NCI-H2227 treated with DMSO at 0.1 percent for 48 hours (cell line): ENCODE measurements at regions not wholly inside any gene's neighbourhood (a gene's known extent, or its start where the extent isn't known, plus 50 kb on each side); places are given as distances from the start of the nearest gene placed in this dataset.

Experiments used
- DNase-seq: peaks from one replicate; lab custom pipeline; 2025; lab: John Stamatoyannopoulos, UW

DNA sequence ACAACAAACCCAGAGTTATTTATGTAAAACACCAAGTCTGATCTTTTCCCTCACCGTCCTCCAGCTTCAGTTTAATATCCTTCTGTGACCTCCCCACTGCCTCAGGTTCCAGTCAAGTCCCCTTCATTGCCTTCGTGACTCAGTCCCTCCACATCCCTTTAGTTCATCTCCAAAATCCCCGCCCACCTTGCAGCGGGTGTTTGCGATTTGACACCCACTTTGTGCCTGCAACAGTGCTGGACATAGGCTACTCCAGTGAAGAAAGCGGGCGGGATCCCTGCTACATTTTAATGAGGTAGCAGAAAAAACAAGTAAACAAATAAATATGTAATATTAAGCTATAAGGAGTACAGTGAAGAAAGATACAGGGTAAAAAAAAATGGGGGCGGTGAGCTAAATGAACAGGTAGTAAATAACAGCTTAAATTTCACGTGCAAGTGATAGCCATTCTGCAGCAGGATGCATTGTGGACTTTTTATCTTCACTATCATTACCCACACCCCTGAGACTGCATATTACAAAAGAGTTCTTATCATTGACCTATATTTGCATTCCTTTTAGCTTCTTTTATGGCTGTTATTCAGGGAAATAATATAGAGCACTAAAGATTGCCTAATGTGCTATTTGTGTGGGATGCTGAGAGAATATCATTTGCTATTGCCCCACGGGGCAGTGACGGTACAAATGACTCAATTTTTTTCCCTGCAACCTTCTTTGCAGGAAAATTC is 222.8 kb upstream of the NUDT4 start:
- DNase-seq: no peak

DNA sequence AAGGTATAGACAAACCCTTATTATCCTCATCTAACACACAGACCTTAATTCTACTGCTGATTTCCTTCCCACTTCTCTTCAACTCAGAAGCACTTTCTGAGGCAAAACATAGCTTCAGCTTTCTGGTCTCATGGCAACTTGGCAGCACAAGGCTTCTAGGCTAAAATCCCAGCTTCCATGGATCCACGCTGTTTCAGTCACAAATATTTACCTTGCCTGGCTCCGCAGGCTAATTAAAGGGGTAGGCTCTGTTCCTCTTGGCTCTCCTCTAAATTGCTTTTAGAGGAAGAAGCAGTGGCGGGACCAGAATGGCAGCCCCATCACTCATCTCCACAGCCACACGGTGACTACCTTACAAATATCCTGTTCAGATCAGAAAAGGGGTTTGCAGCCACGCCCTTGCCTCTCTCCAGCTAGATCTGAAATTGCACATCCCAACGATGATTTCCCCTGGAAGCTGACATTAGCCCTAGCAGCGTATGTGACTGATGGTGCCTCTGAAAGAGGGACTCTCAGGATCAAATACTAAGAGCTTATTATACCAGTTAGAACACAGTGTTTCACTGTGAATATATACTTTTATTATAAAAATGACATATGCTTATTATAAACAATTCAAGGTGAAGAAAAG is 221.5 kb upstream of the NUDT4 start:
- peak; percentile 78 for DNase-seq

DNA sequence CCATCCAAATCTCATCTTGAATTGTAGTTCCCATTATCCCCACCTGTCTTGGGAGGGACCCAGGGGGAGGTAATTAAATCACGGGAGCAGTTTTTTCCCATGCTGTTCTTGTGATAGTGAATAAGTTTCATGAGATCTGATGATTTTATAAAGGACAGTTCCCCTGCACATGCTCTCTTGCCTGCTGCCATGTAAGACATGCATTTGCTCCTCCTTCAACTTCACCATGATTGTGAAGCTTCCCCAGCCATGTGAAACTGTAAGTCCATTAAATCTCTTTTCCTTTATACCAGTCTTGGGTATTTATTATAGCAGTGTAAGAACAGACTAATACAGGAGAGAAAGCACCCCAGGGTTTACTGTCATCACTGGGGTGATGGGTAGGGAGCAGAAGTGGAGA is 220.4 kb upstream of the NUDT4 start:
- no peak for DNase-seq

DNA sequence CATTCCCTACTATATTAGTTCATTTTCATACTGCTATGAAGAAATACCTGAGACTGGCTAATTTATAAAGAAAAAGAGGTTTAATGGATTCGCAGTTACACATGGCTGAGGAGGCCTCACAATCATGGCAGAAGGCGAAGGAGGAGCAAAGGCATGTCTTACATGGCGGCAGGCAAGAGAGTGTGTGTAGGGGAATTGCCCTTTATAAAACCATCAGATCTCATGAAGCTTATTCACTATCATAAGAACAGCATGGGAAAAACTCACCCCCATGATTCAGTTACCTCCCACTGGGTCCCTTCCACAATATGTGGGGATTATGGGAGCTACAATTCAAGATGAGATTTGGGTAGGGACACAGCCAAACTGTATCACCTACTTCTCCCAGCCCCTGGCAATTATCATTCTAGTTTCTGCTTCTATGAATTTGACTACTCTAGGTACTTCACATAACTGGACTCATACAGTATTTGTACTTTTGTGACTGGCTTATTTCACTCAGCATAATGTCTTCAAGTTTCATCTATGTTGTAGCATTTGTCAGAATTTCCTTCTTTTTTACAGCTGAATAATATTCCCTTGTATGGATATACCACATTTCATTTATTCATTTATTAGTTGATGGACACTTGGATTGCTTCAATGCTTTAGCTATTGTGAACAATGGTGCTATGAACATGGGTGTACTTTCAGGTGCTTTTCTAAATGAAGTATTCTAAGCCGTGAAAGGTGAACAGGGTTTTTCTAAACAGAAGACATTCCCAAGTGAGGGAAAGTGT is 219.5 kb upstream of the NUDT4 start:
- DNase-seq: no peak

DNA sequence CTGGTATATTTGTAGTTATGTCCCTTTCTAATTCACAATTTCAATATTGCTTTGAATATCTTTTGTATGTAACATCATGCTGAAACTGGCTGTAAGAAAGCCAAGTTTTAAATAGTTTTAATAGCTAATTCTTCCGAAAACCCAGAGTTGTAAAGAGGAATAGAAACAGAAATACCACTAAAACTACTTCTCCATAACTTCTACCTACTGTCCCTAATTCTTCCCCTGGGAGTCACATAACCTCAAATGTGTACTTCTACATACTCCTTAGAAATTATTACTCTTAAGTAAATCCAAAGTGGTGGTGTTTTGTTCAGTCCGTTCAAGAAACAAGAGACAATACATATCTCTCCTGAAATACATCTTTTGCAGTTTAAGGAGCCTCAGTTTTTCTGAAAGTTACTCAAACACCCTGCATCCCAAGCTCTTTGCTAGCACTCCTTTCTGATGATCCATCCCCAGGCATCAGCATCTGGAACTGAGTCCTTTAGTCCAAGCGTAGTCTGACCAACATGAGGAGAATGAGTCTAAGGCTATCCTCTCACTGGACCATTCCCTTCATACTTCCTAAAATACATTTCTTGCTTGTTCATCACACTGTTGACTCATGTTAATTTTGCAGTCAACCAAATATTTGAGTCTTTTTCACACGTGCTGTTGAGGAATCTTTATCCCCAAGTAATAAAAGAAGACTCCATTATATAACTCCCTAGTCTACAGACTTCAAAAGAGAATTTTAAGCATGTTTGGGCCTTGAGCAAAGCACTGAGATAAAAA is 214.3 kb upstream of the NUDT4 start:
- no peak for DNase-seq

DNA sequence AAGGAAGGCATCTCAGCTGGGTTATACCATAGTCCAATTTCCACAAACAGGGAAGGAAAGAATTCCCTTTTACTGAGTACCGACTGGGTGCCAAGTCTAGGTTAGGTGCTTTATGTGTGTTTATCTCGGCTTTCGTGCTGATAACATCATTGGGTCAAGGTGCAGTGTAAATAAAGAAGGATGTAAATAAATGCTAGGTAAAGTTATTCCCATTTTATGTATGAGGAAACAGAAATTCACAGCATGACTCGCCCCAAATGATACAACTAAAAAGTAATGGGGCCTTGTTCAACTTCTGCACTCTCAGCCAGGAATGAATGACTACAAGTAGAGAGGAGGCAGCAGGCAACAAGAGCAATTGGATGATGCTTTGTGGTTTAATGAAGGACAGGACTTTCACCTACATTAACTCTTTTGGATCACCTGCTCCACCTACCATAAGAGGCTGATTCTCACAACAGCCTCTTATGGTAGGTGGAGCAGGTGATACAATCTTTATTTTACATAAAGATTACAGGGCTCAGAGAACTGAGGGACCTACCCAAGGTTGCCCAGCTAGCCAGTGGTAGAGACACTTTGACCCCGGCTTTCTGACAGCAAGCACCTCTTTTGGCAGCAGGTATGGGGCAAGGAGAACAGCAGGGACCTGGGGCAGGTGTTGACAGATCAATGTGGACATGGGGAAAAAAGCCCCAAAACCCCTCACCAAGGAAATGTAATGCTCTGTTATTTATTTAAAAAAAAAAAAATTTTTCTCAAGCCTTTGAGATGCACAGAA is 213.4 kb upstream of the NUDT4 start:
- DNase-seq: no peak

DNA sequence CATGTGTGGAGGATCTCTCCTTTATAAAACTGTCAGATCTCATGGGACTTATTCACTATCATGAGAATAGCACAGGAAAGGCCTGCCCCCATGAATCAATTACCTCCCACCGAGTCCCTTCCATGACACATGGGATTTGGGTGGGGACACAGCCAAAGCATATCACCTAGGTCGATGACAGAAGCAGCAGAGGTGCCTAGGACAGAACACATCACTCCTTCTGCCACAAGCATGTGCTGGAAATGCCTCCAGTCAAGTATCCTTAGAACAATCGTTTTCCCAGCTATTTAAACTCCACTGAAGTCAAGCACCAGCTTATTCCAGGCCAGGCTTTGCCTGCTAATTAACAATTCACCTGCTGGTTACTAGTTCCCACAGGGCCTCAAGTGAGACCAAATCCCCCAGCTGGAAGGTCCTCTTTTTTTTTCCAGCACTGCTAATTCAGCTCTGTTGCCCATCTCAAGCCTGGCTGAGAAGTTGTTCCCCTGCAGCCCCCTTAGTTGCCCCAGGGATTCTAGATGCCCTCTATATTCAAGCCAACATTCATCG is 212.3 kb upstream of the NUDT4 start:
- DNase-seq: no peak

DNA sequence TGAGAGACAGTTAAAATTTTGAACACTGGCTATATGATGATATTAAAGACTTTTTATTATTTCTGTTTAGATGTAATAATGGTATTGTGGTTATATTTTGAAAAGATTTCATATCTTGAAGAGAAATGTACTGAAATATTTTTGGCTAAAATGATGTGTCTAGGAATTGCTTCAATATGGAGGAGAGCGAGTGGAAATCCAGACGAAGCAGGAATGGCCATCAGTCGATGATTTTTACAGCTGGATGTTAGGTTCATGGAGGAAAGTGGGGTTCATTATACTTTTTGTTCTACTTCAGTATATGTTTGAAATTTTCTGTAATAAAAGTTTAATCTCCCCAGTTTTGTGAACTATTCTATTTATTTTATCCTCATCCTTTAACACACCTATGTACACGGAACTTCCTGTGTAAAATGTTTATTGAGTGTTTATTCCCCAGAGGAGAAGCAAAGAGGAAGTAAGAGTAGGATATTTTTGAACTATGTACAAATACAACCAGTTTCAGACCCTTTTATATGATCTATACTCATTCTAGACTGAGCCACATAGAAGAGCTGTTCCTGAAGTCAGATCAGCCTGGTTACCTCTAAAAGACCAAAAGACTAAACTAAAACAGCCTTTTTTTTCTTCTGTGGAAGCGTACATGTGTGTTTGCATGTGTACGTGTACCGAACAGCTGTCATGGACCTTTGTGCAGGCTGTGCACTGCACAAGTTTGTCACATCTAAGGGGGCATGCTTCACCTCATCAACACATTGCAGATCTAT is 211.0 kb upstream of the NUDT4 start:
- no peak for DNase-seq

DNA sequence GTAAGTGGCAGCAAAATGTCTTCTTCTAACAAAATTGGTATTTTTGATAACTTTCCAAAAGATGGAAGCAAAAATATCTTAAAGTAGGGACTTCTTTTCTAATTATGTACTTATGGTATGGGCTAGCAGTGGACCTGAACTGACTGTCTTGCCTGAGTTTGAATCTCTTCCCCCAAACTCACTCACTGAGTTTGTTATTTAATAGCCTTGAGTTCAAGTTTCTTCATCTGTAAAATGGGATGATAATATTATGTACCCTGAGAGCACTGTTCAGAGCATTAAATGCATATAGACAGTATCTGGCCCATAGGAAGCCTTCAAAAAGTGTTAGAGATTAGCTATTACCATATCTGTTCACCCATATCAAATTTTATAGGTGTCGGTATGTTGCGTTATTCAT is 210.4 kb upstream of the NUDT4 start:
- DNase-seq: no peak

DNA sequence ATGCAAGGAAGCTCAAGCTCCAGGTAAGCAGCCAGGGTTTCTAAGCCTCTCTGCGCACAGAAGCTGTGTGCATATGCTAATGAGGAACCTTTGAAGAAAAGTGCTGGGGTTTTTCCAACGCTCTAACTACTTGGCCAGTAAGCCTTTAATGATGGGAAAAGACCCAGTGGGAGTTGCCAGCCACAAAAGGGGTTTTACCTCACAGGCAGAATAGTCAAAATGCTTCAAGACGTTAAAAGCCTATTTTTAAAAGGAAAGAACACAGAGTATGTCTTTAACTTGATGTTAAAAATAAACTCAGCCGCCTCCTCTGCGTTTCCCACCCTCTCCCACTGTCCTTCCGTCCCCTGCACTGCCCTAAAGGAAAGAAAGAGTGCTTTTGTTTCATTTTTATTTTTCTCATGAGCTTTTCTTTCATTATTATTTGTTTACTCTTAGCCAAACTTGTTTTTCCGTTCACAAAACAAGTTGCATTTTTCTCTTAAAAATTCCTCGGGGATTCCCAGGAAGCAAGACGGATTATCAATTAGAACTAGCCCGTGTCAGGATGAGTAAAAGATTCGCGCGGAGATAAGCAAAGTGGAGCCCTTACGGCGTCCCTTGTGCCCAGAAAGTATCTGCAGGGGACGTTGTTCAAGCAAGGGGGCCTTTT is 209.8 kb upstream of the NUDT4 start:
- DNase-seq: peak; percentile 29

DNA sequence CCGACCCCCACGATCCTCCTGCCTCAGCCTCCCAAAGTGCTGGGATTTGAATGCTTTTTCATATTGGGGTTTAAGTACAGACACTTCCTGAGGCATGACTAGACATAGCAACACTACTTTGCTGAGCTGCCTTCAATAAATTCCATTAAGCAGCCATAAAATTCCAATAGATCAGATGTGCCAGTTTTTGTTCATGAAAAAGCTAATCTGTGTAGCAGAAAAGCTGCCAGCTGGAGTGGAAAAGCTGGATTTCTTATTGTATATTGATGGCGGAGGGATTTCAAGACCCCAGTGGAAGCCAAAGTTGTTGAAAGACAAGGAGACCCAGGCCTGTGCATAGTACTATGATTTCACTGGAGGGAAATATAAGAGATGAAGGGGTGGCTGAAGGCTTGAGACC is 209.0 kb upstream of the NUDT4 start:
- no peak for DNase-seq

DNA sequence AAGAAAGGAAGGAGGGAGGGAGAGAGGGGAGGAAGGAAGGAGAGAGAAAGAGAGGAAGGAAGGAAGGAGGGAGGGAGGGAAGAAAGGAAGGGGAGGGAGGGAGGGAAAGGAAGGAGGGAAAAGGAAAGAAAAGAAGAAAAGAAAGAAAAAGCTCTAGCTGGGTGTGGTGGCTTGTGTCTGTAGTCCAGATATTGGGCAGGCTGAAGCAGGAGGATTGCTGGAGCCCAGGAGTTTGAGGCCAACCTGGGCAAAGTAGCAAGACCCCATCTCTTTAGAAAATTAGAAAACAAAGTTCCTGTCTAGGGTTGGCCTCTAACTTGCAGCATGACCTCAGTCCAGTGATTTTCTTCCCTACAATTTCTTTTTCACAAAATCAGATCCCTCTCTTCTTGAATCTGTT is 208.2 kb upstream of the NUDT4 start:
- DNase-seq: no peak

DNA sequence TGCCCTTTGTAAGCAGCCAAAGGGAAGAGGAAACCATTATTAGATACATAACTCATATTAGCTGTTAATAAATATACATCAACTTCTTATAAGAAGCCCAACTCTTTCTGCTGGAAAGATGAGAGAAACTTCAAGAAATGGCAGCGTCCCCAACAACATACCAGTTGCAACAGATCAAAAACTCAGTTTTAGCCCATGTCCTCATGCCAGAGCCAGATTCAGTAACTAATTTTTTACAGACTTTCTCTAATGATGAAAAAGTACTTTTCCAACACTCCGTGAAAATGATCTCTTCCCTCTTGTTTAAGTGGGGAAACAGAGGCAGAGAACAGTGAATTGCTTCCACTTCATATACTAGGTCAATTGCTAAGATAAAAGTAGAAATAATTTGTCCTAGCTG is 206.8 kb upstream of the NUDT4 start:
- no peak for DNase-seq

DNA sequence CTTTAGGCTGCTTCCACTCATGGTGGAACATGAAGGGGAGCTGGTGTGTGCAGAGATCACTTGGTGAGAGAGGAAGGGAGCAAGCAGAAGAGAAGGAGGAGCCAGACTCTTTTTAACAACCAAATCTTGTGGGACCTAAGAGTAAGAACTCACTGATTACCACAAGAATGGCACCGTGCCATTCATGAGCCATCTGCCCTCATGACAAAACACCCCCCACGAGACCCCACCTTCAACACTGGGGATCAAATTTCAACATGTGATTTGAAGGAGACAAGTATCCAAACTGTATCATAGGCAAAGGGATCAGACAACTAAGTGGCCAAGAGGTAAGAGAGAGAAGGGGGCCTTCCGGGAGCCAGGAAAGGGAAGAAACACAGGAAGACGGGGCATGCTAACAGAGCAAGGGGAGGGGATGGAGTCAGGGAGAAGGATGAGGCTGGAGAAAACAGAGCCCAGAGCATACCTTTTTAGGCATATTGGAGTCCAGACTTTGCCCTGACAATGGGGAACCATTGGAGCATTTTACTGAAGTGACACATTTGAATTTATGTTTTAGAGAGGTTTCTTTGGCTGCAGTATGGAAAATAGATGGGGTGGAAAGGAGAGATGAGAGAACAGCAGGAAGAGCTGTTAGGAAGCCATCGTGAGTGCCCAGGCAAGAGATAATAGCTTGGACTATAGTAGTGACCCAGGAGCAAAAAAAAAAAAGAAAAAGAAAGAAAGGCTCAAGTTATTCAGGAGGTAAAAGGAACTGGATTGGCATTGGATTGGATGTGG is 204.4 kb upstream of the NUDT4 start:
- no peak for DNase-seq

DNA sequence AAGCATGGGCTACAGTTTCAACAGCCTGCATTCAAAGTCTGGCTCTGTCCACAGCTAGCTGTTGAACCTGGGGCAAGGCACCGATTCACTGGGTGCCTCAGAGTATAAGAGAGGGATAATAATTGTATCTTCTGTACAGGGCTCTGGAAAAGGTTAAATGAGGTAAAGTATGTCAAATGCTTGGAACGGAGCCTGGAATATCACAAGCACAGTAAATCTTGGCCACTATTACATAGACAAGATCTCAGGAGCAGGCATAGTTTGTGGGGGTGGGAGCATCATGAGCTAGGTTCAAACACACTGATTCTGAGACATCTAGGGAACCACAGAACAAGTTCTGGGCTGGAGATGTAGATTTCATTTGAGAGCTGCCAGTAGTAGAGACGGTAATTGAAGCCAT is 203.7 kb upstream of the NUDT4 start:
- DNase-seq: no peak

DNA sequence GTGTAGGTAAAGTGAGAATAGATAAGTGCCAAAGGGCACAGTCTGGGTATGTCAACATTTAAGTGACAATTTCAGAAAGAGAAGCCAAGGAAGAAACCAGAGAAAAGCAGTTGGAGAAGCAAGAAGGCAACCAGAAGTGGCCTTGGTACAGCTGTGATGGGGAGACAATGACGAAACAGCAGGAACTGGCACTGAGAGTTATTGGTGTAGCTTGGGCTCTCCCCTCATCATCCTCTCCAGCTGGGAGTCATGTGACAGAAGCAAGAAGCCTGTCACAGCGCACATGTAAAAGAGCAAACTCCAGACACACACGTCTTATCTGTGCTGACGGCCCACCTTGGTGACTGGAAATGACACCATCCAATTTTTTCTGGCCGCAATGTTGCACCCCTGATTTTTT is 203.3 kb upstream of the NUDT4 start:
- DNase-seq: no peak

DNA sequence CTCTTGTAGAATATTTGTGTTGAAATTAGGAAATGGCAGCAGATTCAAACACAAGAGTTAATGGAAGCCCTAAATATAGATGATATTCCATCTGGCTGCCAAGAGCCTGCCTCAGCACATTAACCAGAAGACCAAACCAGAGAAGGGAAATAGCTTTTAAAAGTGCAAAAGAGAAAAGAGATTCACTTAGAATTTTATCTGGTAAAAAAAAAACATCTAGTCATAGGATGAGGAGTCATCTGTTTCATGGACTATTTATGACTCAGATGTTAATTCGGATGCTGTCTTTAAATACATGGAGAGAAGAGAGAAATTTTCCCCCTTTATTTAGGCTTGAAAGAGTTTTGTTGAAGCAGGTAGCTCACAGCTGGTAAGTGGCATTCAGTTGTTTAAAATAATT is 201.6 kb upstream of the NUDT4 start:
- no peak for DNase-seq

DNA sequence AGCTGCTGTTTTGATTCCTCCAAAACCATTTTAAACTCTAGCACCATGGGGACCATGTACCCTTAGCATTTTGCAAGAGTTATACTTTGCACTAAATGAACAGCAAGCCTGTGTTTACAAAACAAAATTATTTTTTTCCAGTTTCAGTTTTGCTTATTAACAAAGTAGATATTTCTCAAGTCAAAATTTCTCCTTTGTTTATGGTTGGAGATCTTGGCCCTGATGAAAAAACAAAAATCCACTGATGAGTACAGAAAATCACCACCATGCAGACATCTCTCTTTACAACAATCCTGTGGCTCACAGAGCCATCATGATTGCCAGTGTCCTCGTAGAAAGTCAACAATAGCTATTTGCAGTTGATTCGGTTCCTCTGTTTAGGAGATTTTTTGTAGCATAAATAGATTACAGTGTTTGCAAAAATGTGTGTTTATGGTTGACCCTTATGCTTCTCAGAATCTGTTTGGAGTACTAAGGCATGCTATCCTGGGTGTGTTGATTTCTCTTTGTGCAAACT is 201.1 kb upstream of the NUDT4 start:
- peak; percentile 15 for DNase-seq
